Subcutaneous abdominal adipose tissue (tissue), 5 donors: ENCODE measurements at regions not wholly inside any gene's neighbourhood (a gene's known extent, or its start where the extent isn't known, plus 50 kb on each side); places are given as distances from the start of the nearest gene placed in this dataset.

Experiments
- H3K27ac ChIP-seq: one replicate; pipeline ENCODE4 v1.7.0; 2013; ENCODE audit warnings: low read depth, mild to moderate bottlenecking, inconsistent platforms, low read length, moderate library complexity
- H3K27me3 ChIP-seq, 5 donors: one replicate each; pipeline ENCODE4 v1.7.0; 2013; ENCODE audit warnings: low read length in 5 of 5, inconsistent platforms in 1 of 5; ENCODE audit not compliant: control insufficient read depth in 5 of 5, insufficient read depth in 4 of 5
- H3K36me3 ChIP-seq, 5 donors: one replicate each; pipeline ENCODE4 v1.7.0; 2013; ENCODE audit warnings: low read length in 5 of 5; ENCODE audit not compliant: control insufficient read depth in 5 of 5, insufficient read depth in 5 of 5
- H3K4me1 ChIP-seq, 5 donors: one replicate each; pipeline ENCODE4 v1.7.0; 2013; ENCODE audit warnings: low read length in 5 of 5, mild to moderate bottlenecking in 3 of 5, moderate library complexity in 1 of 5; ENCODE audit not compliant: control insufficient read depth in 5 of 5, insufficient read depth in 5 of 5
- H3K4me3 ChIP-seq, 5 donors: one replicate each; pipeline ENCODE4 v1.7.0; 2013; ENCODE audit warnings: low read length in 5 of 5, low read depth in 1 of 5
- H3K9ac ChIP-seq, 5 donors: one replicate each; pipeline ENCODE4 v1.7.0; 2013; ENCODE audit warnings: low read length in 5 of 5, mild to moderate bottlenecking in 4 of 5, moderate library complexity in 3 of 5
- H3K9me3 ChIP-seq, 5 donors: one replicate each; pipeline ENCODE4 v1.7.0; 2013; ENCODE audit warnings: low read length in 5 of 5; ENCODE audit not compliant: control insufficient read depth in 5 of 5
- donor health status: healthy.
- donor health status: healthy.
- donor health status: healthy.
- donor health status: healthy.
- donor health status: healthy.

DNA sequence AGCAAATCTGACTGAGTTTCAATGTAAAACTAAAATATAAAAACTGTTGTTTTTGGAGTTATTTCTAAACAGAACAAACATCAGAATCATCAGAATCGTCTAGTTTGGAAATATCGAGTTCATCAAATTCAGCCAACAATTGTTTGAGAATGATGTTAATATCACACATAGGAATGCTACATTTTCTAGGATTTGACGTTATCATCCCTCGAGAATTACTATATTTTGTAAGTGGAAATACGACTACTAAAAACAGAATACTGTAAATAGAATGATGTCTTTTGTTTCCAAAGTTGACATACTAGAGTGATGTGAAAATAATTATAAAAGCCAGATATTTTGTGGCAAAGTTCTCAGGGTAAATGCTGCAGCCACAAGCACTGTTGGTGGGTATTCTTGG, 805.9 kb downstream of the TLE1 start:
- no peaks in the 10 kb centered on the region for H3K4me1 ChIP-seq
- no peaks in the 10 kb centered on the region for H3K9me3 ChIP-seq
- no peak overlapping the region for H3K9ac ChIP-seq
- no peaks in the 10 kb centered on the region for H3K36me3 ChIP-seq
- no peaks in the 10 kb centered on the region for H3K27me3 ChIP-seq
- H3K27ac ChIP-seq = no peak overlapping the region
- H3K4me3 ChIP-seq = no peak overlapping the region

DNA sequence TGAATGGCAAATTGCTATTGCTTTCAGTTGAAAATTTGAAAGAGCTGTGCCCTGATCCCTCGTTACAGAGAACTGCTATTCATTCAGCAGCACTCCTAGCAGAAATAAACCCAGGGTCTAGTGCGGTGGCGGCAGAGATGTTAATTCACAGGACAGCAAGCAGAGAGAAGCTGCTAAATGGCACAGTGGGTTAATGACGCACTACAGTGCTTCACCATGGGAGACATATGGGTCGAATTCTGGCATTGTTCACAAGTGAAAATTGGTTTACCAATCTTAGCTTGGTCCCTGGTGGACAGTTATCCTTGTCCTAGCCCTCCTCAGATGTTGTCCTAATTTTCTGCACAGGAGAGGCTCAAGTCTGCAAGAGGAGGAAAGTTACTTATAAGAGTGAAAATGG, 807.4 kb downstream of the TLE1 start:
- no peak overlapping the region for H3K9ac ChIP-seq
- H3K9me3 ChIP-seq = no peaks in the 10 kb centered on the region
- H3K4me3 ChIP-seq = no peak overlapping the region
- H3K4me1 ChIP-seq = no peaks in the 10 kb centered on the region
- no peak overlapping the region for H3K27ac ChIP-seq
- H3K27me3 ChIP-seq = no peaks in the 10 kb centered on the region
- no peaks in the 10 kb centered on the region for H3K36me3 ChIP-seq

DNA sequence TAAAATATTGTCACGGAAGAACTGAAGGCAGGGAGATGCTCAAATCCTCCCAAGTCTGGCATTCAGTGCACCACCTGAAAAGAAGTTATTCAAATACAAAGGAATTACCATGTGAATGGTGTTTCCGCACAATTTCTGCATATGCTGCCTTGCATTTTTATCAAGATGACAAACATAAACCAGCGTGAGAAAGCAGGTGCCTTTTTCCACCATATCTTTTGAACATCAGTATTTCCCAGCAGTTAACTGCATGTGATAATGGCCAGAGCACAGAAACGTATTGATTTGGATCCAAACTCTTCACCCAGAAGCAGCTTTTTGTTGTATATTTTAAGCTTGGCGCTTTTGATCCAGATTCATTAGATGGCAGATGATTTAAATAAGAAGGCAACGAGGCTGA, 808.0 kb downstream of the TLE1 start:
- Histone ChIP-seq H3K36me3 (no peaks in the 10 kb centered on the region), H3K27ac (no peak overlapping the region), H3K9me3 (no peaks in the 10 kb centered on the region), H3K4me1 (no peaks in the 10 kb centered on the region), H3K27me3 (no peaks in the 10 kb centered on the region), H3K4me3 (no peak overlapping the region), H3K9ac (no peak overlapping the region)

DNA sequence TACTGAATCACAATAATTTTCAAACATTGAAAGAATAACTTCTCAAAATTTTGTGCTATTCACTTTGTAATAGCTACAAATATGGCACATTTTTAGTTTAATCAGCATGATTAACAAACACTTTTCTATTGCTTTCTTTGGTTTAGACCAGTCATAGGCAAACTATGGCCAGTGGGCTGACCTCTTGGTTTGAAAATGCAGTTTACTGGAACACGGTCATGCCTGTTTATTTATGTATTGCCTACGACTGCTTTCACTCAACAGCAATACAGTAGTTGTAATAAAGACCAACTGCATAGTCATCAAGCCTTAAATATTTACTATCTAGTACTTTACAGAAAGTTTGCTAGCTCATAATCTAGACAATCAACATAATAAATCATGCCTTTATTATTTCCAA, 810.8 kb downstream of the TLE1 start:
- no peaks in the 10 kb centered on the region for H3K9me3 ChIP-seq
- H3K27ac ChIP-seq = no peak overlapping the region
- H3K4me3 ChIP-seq = no peak overlapping the region
- H3K9ac ChIP-seq = no peak overlapping the region
- no peaks in the 10 kb centered on the region for H3K36me3 ChIP-seq
- no peaks in the 10 kb centered on the region for H3K27me3 ChIP-seq
- H3K4me1 ChIP-seq = no peaks in the 10 kb centered on the region

DNA sequence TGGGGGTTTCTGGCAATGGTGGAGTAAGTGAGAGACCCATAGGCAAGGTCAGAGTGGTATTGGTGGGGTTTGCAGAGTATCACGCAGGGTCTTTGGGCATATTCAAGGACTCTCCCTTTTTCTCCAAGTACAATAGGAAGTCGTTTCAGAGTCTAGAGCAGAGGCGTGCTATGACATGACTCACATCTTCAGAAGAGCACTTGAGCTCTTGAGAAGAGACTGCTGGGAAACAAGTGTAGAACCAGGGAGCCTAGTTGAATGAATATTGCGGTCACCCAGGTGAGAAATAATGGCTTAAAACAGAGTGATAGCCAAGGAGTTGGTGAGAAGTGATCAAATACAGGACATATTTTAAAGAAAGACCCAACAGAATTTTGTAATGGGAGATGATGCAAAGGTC, 813.4 kb downstream of the TLE1 start:
- H3K27me3 ChIP-seq = no peaks in the 10 kb centered on the region
- no peak overlapping the region for H3K27ac ChIP-seq
- H3K9me3 ChIP-seq = no peaks in the 10 kb centered on the region
- no peak overlapping the region for H3K9ac ChIP-seq
- H3K36me3 ChIP-seq = no peaks in the 10 kb centered on the region
- H3K4me3 ChIP-seq = no peak overlapping the region
- no peaks in the 10 kb centered on the region for H3K4me1 ChIP-seq

DNA sequence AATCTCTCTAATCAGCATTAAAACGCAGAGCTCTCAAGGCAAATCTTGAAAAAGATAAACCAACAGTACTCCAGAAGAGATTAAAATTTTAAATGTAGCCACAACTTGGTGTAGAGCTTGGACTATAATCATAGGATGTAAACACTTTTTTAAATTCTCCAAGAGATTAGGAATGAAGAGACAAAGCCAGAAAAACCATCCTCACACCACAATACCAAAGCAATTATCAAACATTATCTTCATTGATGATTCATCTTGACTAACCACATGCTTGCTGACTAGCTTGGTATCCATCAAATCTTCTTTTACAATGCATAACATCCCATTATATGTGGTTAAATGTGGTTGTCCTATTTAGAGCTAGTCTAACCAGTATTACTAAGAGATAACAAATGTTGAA, 815.1 kb downstream of the TLE1 start:
- Histone ChIP-seq H3K27me3 (no peaks in the 10 kb centered on the region), H3K4me1 (no peaks in the 10 kb centered on the region), H3K9ac (no peak overlapping the region), H3K27ac (no peak overlapping the region), H3K36me3 (no peaks in the 10 kb centered on the region), H3K9me3 (no peaks in the 10 kb centered on the region), H3K4me3 (no peak overlapping the region)

DNA sequence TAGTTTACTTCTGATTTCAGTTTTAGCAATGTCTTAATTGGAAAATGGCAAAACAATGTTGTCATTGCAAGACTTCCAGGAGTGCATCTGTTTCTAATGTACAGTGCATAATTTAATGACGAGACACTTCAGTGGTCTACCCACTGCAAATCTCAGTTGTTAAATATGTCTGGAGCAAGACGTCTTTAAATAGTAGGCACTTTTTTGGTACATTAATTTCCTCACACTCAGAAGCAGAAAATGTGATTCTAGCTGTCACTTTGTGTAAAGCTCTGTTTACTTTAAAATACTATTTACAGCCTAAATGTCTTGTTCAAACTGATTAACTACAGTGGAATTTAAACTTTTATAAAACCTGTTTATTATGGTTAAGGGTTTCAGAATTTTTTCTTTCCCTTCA, 815.5 kb downstream of the TLE1 start:
- H3K4me3 ChIP-seq = no peak overlapping the region
- no peaks in the 10 kb centered on the region for H3K4me1 ChIP-seq
- no peaks in the 10 kb centered on the region for H3K27me3 ChIP-seq

DNA sequence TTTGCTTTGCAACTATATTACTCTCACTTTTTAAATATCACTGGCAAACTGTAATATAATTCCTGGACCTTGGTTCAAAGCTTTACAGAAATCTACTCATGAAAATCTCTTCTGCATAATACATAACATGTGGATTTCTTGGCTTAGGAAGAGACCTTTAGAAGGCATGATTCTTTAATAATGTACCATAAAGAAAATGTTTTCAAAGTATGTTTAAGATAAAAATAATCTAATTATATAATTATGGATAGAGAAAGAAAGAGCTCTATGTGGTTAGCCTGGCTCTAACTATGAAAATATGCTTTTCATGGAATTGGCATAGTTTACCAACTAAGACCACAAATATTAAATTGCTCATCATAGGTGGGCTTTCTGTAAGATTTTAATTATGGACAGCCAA, 817.8 kb downstream of the TLE1 start:
- H3K27me3 ChIP-seq = no peaks in the 10 kb centered on the region
- peaks cover 0 to 10% (median 0%) of the 10 kb centered on the region in 5 donors for H3K9me3 ChIP-seq
- H3K4me3 ChIP-seq = no peak overlapping the region
- no peak overlapping the region for H3K27ac ChIP-seq
- no peaks in the 10 kb centered on the region for H3K36me3 ChIP-seq
- no peaks in the 10 kb centered on the region for H3K4me1 ChIP-seq
- no peak overlapping the region for H3K9ac ChIP-seq

More for the DNA sequence above, 815.5 kb downstream of the TLE1 start:
- H3K9me3 ChIP-seq = no peaks in the 10 kb centered on the region
- H3K27ac ChIP-seq = no peak overlapping the region
- no peak overlapping the region for H3K9ac ChIP-seq
- no peaks in the 10 kb centered on the region for H3K36me3 ChIP-seq

DNA sequence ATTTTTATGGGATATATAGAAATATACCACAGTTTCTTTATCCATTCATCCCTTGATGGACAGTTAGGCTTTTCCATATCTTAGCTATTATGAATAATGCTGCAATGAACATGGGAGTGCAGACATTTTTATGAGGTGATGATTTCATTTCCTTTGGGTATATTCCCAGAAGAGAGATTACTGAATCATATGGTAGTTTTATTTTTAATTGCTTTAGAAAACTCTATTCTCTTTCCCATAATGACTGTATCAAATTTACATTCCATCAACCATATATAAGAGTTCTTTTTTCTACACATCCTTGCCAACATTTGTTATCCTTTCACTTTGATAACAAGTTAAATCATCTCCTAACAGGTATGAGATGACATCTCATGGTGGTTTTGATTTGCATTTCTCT, 821.6 kb downstream of the TLE1 start:
- H3K9ac ChIP-seq = no peak overlapping the region
- H3K36me3 ChIP-seq = no peaks in the 10 kb centered on the region
- H3K27ac ChIP-seq = no peak overlapping the region
- H3K9me3 ChIP-seq = peaks cover 0 to 12% (median 0%) of the 10 kb centered on the region in 5 donors
- no peaks in the 10 kb centered on the region for H3K4me1 ChIP-seq
- H3K4me3 ChIP-seq = no peak overlapping the region
- no peaks in the 10 kb centered on the region for H3K27me3 ChIP-seq

DNA sequence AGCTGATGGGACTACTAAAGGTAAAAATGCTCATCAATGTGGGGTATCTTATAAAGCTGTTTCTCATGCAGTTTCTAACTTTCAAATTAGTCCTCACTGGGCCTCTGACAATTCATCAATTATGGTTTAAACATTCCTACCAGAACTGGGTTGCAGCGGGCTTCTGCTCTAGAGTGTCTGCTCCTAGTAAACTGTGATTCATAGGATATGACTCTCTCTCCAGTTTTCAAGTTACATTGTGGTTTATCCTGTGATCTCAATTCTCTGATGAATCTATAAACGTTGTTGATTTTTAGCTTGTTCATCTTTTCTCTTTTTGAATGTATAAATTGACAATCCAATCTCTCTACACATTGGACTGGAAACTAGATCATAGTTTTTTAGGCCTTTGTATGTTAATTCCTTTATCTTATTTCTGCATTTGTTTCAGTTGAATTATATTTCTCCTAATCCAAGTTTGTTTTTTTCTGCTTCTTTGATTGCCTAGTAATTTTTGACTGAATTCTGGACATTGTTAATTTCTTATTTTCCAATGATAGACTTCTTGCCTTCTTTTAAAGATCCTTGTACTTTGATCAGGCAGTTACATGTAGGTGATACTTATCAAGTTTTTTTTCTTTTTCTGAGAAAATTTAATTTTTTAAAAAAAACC, 822.6 kb downstream of the TLE1 start:
- Histone ChIP-seq H3K27me3 (no peaks in the 10 kb centered on the region), H3K36me3 (no peaks in the 10 kb centered on the region), H3K9ac (no peak overlapping the region), H3K4me1 (no peaks in the 10 kb centered on the region), H3K4me3 (no peak overlapping the region), H3K9me3 (peaks cover 0 to 12% (median 0%) of the 10 kb centered on the region in 5 donors), H3K27ac (no peak overlapping the region)

DNA sequence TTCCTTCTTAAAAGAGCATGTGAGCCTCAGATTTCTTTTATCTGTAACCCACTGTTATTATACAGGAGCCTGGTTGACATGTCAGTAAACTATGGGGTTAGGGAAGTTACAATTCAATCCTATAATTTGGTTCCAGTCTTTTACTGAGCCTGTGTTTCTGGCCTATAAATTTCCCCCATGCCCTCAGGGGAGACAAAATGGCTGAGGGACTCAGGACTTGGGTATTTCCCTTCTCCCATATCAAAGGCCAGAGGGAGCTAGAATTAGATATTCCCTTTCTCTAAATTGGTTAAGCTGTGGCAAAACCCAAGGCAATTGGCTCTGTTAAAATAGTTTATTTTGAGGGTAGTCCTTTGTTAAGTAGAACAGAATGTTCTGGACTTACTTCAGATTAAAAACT, 823.2 kb downstream of the TLE1 start:
- Histone ChIP-seq H3K36me3 (no peaks in the 10 kb centered on the region), H3K4me3 (no peak overlapping the region), H3K27me3 (no peaks in the 10 kb centered on the region), H3K27ac (no peak overlapping the region), H3K4me1 (no peaks in the 10 kb centered on the region), H3K9me3 (peaks cover 0 to 12% (median 0%) of the 10 kb centered on the region in 5 donors), H3K9ac (no peak overlapping the region)
